BLaER1 treated with 17β-estradiol and CSF1 and Interleukin-3, amounts not matched to agents 10 nM and 100 nM (cell line): ENCODE measurements at regions not wholly inside any gene's neighbourhood (a gene's known extent, or its start where the extent isn't known, plus 50 kb on each side); places are given as distances from the start of the nearest gene placed in this dataset.

Experiments used
- H3K27ac ChIP-seq, 11 experiments: shearing (Covaris generic); formaldehyde crosslinking; 2 replicates each; pipeline ENCODE4 v1.8.1; 2022
- H3K27me3 ChIP-seq, 11 experiments: shearing (Covaris generic); formaldehyde crosslinking; 2 replicates each; pipeline ENCODE4 v1.8.1; 2022
- H3K36me3 ChIP-seq, 11 experiments: shearing (Covaris generic); formaldehyde crosslinking; 2 replicates each; pipeline ENCODE4 v1.8.1; 2022
- H3K4me1 ChIP-seq, 10 experiments: shearing (Covaris generic); formaldehyde crosslinking; 2 replicates each; pipeline ENCODE4 v1.8.1; 2022
- H3K4me2 ChIP-seq, 11 experiments: shearing (Covaris generic); formaldehyde crosslinking; 2 replicates each; pipeline ENCODE4 v1.8.1; 2022
- H3K4me3 ChIP-seq, 10 experiments: shearing (Covaris generic); formaldehyde crosslinking; 2 replicates each; pipeline ENCODE4 v1.8.1; 2022
- H3K9ac ChIP-seq, 11 experiments: shearing (Covaris generic); formaldehyde crosslinking; 2 replicates each; pipeline ENCODE4 v1.8.1; 2022
- H3K9me3 ChIP-seq, 11 experiments: shearing (Covaris generic); formaldehyde crosslinking; replicated peaks in 1 of 11; 2 replicates each; pipeline ENCODE4 v1.8.1; 2022
- H4K20me1 ChIP-seq, 11 experiments: shearing (Covaris generic); formaldehyde crosslinking; 2 replicates each; pipeline ENCODE4 v1.8.1; 2022
- Cebpa-rat ChIP-seq, 11 experiments: shearing (Covaris generic); IDR thresholded peaks; 2 replicates each; pipeline ENCODE4 v1.8.1; 2022

- no peaks in the 10 kb centered on the region for H3K9me3 ChIP-seq
- H3K4me1 ChIP-seq = peaks cover 19 to 55% (median 43%) of the 10 kb centered on the region in 10 experiments
- no peak overlapping the region for H3K4me3 ChIP-seq
- peak in 2 of 11 experiments; percentile 15 to 25; a peak in 2 of 22 replicates for TF ChIP-seq Cebpa-rat (IDR thresholded peaks at IDR 0.05)
- no peaks in the 10 kb centered on the region; a peak in 2 of 22 replicates for H4K20me1 ChIP-seq
- H3K27me3 ChIP-seq = no peaks in the 10 kb centered on the region
- H3K9ac ChIP-seq = 0 out of 22 replicates have a peak overlapping the region, but pooled peaks of 2 of the 11 experiments have one; percentile 0 to 5
- H3K36me3 ChIP-seq = peaks cover 0 to 19% (median 0%) of the 10 kb centered on the region in 11 experiments; a peak in 2 of 22 replicates
- H3K4me2 ChIP-seq = peak overlapping the region in 10 of 11 experiments; percentile 1 to 78 (median 42); a peak in 16 of 22 replicates
- peak overlapping the region in 6 of 11 experiments; percentile 4 to 43 (median 24); a peak in 4 of 22 replicates for H3K27ac ChIP-seq
These were observed 62.4 kb upstream of the PSMA6 start for GRCh38 chr14:35229792-35230089.

- Histone ChIP-seq H3K4me1 (peaks cover 19 to 58% (median 44%) of the 10 kb centered on the region in 10 experiments), H3K4me3 (no peak overlapping the region), H3K36me3 (peaks cover 0 to 20% (median 7%) of the 10 kb centered on the region in 11 experiments; a peak in 11 of 22 replicates), H3K27me3 (no peaks in the 10 kb centered on the region), H3K9me3 (no peaks in the 10 kb centered on the region), H3K4me2 (peak overlapping the region in 9 of 11 experiments; percentile 1 to 78 (median 36); a peak in 13 of 22 replicates), H4K20me1 (no peaks in the 10 kb centered on the region; a peak in 2 of 22 replicates), H3K9ac (peak overlapping the region in 1 of 11 experiments; percentile 41; a peak in 1 of 22 replicates), H3K27ac (no peak overlapping the region)
- TF ChIP-seq Cebpa-rat (IDR thresholded peaks at IDR 0.05) = no peak
These were observed 60.9 kb upstream of the PSMA6 start for GRCh38 chr14:35231207-35231760.

- no peaks in the 10 kb centered on the region; a peak in 1 of 22 replicates for H4K20me1 ChIP-seq
- H3K27me3 ChIP-seq = no peaks in the 10 kb centered on the region
- no peak overlapping the region for H3K4me3 ChIP-seq
- H3K9ac ChIP-seq = 0 out of 22 replicates have a peak overlapping the region, but pooled peaks of 1 of the 11 experiments have one; percentile 11
- no peaks in the 10 kb centered on the region for H3K9me3 ChIP-seq
- no peak overlapping the region for H3K27ac ChIP-seq
- TF ChIP-seq Cebpa-rat (IDR thresholded peaks at IDR 0.05) = no peak
- H3K4me2 ChIP-seq = peak overlapping the region in 5 of 11 experiments; percentile 21 to 78 (median 66); a peak in 9 of 22 replicates
- H3K4me1 ChIP-seq = peaks cover 19 to 62% (median 47%) of the 10 kb centered on the region in 10 experiments
- H3K36me3 ChIP-seq = peaks cover 0 to 26% (median 8%) of the 10 kb centered on the region in 11 experiments; a peak in 12 of 22 replicates
These were observed 58.0 kb upstream of the PSMA6 start for GRCh38 chr14:35234012-35234805.

GRCh38 chr14:35235840-35236239 is 56.3 kb upstream of the PSMA6 start:
- Histone ChIP-seq H3K4me1 (peaks cover 6 to 46% (median 34%) of the 10 kb centered on the region in 10 experiments), H3K4me2 (no peak overlapping the region)
- no peak for TF ChIP-seq Cebpa-rat (IDR thresholded peaks at IDR 0.05)

GRCh38 chr14:35236806-35237205 is 55.4 kb upstream of the PSMA6 start:
- no peak overlapping the region for H3K27ac ChIP-seq
- TF ChIP-seq Cebpa-rat (IDR thresholded peaks at IDR 0.05) = no peak

More at GRCh38 chr14:35235840-35236239, 56.3 kb upstream of the PSMA6 start:
- H3K36me3 ChIP-seq = peaks cover 0 to 38% (median 13%) of the 10 kb centered on the region in 11 experiments; a peak in 12 of 22 replicates
- no peak overlapping the region for H3K9ac ChIP-seq
- no peaks in the 10 kb centered on the region for H3K27me3 ChIP-seq
- H4K20me1 ChIP-seq = no peaks in the 10 kb centered on the region; a peak in 1 of 22 replicates
- no peak overlapping the region for H3K27ac ChIP-seq
- H3K9me3 ChIP-seq = no peaks in the 10 kb centered on the region
- H3K4me3 ChIP-seq = no peak overlapping the region

GRCh38 chr14:35240231-35240630 is 52.0 kb upstream of the PSMA6 start:
- Histone ChIP-seq H3K27ac (no peak overlapping the region), H4K20me1 (peaks cover 0 to 4% (median 0%) of the 10 kb centered on the region in 11 experiments; a peak in 1 of 22 replicates), H3K4me3 (no peak overlapping the region), H3K9ac (no peak overlapping the region), H3K27me3 (no peaks in the 10 kb centered on the region), H3K36me3 (peaks cover 0 to 43% (median 14%) of the 10 kb centered on the region in 11 experiments; a peak in 13 of 22 replicates), H3K4me2 (no peak overlapping the region), H3K9me3 (no peaks in the 10 kb centered on the region), H3K4me1 (peaks cover 0 to 11% (median 4%) of the 10 kb centered on the region in 10 experiments; a peak in 6 of 20 replicates)
- TF ChIP-seq Cebpa-rat (IDR thresholded peaks at IDR 0.05) = no peak

More at GRCh38 chr14:35236806-35237205, 55.4 kb upstream of the PSMA6 start:
- Histone ChIP-seq H3K27me3 (no peaks in the 10 kb centered on the region), H4K20me1 (no peaks in the 10 kb centered on the region; a peak in 1 of 22 replicates), H3K36me3 (peaks cover 0 to 38% (median 13%) of the 10 kb centered on the region in 11 experiments; a peak in 12 of 22 replicates), H3K4me3 (no peak overlapping the region), H3K9me3 (no peaks in the 10 kb centered on the region), H3K9ac (no peak overlapping the region), H3K4me1 (peaks cover 0 to 37% (median 27%) of the 10 kb centered on the region in 10 experiments; a peak in 14 of 20 replicates), H3K4me2 (no peak overlapping the region)
